GM19239 (cell line): ENCODE measurements at regions not wholly inside any gene's neighbourhood (a gene's known extent, or its start where the extent isn't known, plus 50 kb on each side); places are given as distances from the start of the nearest gene placed in this dataset.
"Not testable (repeated sequence)": the region's sequence is repeated elsewhere in the genome, so short reads cannot be mapped to it uniquely, and the experiment has no call there.

ENCODE experiments used
- DNase-seq: peaks from one replicate; pipeline ENCODE4 v3.0.0; 2011; ENCODE audit warnings: low spot score; ENCODE audit not compliant: insufficient read length
- FAIRE-seq: peaks from 2 replicates; lab custom pipeline; 2011; peaks lifted over from hg19 to GRCh38; lab: Jason Lieb, UNC

DNA sequence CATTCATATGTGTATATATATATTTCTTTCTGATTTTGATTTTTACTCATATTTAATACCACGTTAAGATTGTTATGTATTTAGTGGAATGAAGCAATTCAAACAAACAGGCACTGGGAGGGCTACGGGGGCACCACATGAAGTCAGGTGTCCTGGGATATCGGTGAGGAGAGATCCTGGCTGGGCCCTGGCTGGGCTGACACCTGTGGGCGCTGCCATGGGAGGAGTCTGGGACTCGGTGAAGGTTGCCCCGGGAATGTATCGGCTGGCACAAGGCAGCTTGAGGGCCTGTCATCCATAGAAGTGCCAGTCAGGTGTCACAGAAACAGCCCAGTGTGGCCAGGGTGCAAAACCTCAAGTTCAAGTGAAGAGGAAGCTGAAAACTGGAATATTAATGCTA is 766.9 kb upstream of the ARPP21 start:
- no peak for FAIRE-seq
- DNase-seq = no peak

DNA sequence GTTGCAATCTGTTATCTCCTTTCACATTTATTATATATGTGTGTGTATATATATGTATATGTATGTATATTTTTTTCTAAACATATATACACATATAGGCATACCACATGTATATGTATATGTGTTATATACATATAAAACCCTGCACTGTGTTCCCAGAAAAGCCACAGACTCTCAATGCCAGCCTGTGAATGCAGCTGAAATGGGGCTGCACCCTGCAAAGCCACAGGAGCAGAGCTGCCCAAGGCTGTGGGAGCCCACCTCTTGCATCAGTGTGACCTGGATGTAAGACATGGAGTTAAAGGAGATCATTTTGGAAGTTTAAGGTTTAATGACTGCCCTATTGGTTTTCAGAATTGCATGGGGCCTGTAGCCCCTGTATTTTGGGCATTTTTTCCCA is 762.3 kb upstream of the ARPP21 start:
- DNase-seq (no peak), FAIRE-seq (no peak)

DNA sequence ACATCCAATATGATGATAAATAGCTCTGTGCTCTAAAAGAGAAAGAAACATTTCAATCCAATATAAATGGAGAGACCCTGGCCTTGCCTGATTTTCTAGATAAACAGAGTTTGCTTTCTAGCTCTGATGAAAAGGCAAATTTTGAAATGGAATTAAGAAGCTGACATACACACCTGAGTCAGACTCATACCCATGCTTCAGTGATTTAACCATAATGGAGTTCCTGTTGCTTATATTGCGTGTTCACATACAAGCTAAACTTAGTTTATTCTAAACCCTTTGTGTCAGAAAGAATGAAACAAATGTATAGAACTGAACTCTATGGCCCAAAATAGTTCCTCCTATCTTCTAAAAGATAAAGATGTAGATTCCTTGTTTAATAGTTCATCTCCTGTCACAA is 760.8 kb upstream of the ARPP21 start:
- FAIRE-seq = no peak
- DNase-seq = no peak

DNA sequence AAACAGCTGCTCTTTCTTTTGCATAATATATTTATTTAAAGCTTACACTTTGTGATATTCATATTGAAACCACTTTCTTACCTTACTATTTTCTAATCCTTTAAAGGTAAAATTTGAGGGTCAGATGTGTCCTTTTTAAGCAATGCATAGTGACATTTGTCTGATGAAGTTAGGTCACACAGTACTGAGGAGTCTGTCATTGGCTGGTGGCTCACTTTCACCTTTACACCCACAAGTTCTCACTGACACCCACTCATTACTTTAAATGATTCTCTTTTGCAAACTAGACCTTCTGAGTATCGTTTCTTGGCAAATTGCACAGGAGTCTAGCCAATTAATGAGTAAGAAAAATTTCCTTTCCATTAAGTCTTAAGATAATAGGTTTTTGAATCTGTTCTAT is 758.3 kb upstream of the ARPP21 start:
- DNase-seq (no peak), FAIRE-seq (no peak)

DNA sequence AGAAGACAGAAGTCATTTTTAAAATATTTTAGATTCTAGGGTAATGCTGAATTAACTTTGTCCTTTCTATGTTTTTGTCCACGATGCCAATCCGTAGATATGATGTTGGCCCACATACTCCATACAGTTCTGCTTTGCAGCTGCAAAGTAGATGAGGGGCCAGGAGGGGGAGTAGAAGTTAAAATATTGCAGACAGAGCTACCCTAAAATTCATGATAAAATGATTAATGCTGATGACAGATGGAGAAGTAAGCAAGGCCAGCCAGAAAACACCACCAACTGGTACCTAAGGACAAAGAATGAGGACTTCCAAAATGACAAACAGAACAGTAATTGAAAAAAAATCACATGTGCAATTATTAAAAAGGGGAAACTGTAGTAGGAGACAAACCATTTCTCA is 756.6 kb upstream of the ARPP21 start:
- FAIRE-seq (no peak), DNase-seq (no peak)

DNA sequence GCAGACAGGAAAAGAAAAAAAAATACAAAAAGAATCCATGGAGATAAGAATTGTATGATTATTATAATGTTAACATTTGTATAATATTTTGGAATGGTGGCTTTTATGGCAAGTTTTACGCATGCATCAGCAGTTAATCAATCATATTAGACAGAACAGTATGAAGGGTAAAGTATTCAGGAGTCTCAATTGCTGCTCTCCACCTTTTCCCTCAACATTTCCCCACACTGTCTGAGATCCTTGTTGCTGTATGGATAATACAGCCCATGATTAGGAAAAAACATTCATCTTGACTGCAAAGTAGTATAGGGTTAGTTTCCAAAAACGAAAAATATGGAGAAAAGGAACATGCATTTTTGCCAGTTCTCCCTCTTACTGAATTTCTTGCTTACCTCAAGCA is 755.3 kb upstream of the ARPP21 start:
- FAIRE-seq (no peak), DNase-seq (no peak)

DNA sequence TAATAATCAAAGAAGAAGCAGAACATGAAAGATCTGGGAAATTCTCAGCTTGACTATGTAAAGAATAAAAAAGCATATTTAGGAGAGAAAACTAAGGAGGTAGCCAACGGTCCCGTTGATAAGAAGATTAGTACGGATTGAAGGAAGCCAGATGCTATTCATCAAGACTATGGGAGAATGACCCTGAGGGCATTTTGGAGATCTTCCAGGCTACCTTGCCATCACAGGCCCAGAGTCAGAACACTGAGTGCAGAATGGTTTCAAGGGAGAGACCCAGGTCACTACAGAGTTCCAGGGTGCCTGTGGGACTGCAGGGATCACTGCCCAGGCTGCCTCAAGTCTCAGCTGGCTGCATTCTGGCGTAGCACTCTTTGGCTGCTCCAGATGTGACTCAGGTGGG is 752.9 kb upstream of the ARPP21 start:
- FAIRE-seq (no peak), DNase-seq (no peak)

DNA sequence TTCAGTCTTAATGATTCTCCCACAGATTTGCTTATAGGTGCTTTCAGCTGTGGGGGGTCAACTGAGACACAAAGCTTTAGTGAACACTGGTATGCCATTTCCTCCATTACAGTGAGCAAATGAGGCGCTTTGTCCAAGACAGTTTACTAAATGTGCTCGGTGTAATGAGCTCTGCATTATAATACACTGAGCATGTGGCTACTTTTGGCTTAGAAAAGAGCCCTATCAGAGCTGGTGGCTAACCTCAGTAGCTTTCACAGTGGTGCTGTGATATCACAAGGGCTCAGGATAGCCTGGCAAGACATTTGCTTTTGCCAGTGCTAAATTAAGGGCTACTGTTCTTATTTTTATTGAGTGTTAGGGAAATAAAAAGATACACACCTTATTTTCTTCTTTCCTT is 749.7 kb upstream of the ARPP21 start:
- DNase-seq (no peak), FAIRE-seq (no peak)

DNA sequence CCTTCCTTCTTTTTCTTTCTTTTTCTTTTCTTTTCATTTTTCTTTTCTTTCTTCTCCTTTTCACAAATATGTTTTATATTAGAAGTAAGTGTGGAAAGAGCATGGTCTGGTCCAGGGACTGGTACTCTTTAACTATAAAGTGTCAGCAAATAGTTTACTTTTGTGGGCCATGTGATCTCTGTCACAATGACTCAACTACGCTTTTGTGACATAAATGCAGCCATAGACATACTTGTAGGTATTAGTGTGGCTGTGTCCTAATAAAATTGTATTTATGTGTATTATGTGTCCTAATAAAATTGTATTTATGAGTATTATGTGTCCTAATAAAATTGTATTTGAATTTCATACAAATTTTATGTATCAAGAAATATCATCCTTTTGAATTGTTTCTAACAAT is 749.1 kb upstream of the ARPP21 start:
- no peak for FAIRE-seq

DNA sequence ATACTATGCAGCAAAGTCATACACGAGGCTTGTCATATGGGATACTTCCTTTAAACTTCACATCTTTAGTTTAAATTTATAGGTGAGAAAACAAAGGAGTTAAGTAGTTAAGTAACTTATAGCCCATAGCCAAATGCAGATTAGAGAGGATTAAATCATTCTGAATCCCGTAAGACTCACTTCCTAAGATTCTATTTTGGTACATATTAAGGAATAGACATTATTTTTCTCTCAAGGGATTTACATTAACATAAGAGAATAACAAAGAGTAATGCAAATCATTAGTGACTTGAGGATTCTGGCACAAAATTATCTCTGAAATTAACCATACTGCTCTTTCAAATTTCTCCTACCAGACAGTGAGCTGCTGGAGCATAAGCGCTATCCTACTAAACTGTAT is 747.4 kb upstream of the ARPP21 start:
- DNase-seq (no peak), FAIRE-seq (no peak)

More for the DNA sequence above, 749.1 kb upstream of the ARPP21 start:
- DNase-seq = no peak

DNA sequence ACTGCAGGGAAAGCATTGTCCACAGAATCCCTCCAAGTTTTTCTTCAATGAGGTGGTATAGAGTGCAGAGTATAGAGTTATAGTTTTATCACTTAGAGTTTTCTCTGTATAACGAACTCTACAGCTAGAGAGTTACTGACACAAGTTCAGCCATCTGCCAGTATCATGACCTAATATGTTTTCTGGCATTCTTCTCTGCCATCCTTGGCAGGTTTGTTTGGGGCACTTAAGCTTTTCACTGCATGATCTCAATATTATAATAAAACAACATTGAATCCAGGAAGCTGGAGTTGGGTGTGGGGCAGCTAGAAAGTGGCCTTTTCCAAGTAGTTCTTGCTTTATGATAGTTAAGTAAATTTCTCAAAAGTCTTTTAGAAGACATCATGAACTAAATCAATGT is 743.5 kb upstream of the ARPP21 start:
- no peak for FAIRE-seq
- no peak for DNase-seq

DNA sequence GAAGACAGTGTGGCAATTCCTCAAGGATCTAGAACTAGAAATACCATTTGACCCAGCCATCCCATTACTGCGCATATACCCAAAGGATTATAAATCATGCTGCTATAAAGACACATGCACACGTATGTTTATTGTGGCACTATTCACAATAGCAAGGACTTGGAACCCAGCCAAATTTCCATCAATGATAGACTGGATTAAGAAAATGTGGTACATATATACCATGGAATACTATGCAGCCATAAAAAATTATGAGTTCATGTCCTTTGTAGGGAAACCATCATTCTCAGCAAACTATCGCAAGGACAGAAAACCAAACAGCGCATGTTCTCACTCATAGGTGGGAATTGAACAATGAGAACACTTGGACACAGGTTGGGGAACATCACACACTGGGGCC is 729.6 kb upstream of the ARPP21 start:
- not testable (repeated sequence) for DNase-seq, FAIRE-seq

DNA sequence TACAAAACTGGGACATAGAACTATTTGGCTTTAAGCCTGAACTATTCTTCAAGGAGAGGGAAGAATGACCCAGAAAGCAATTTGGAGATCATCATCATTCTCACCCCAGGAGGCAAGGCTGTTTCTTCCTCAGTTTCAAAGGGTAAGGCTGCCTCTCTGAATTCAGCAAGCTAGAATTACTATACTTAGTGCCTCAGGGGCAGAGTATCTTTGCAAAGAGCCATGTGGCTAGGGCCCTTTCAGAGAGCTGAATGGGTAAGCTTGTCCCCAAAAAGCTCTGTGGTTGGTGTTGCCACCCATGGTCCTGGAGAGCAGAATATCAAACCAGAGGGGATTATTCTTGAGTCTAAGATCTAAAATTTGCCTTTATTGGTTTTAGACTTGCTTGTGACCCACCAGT is 720.3 kb upstream of the ARPP21 start:
- FAIRE-seq (no peak), DNase-seq (no peak)

DNA sequence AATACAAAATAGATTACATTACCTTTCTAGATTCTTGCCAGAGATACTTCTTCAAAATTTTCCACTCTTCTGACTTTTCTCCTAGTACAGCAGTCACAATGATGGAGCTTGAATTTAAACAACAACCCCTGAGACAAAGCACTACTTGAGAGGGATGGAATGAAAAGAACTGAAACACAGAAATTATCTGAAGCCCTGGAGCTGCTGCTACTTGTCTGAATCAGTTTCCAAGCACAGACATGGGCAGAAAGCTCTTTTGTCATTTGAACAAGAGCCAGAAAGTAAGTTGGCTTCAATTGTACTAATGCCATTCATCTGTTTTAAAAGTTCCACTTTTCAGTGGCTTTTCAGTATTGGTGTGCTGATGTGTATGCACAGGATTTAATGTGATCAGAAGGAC is 718.5 kb upstream of the ARPP21 start:
- FAIRE-seq = no peak
- DNase-seq = no peak

DNA sequence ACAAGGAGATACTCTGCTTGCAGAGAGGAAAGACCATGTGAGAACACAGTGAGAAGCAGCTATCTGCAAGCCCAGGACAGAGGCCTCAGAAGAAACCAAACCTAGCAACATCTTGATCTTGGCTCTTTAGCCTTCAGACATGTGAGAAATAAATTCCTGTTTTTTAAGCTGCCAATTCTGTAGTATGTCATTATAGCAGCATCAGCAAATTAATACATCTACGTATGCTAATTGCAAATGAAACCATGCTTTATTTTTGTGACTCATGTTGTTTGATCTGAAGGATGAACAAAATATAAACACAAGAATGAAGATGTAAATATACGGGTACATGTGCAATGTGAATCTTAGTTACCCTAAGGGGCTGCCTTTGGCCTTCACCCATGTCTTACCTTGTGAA is 714.4 kb upstream of the ARPP21 start:
- FAIRE-seq (no peak), DNase-seq (no peak)

DNA sequence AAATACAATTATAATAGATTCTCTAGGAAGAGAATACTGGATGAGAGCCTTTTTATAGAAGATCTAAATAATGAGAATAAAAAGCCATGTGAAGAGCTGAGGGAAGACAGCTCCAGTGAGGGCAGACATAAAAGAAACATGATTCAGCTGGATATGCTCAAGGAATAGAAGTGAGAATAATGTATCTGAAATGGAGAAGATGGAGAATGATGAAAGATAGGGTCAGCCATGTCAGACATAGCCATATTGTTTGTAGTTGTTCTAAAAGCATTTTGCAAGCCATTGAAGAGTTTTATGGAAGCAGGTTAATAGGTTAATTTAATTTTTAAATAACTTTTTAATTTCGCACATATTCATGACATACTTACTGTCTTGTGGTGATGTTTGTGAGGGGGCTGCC is 713.5 kb upstream of the ARPP21 start:
- FAIRE-seq (no peak), DNase-seq (no peak)

DNA sequence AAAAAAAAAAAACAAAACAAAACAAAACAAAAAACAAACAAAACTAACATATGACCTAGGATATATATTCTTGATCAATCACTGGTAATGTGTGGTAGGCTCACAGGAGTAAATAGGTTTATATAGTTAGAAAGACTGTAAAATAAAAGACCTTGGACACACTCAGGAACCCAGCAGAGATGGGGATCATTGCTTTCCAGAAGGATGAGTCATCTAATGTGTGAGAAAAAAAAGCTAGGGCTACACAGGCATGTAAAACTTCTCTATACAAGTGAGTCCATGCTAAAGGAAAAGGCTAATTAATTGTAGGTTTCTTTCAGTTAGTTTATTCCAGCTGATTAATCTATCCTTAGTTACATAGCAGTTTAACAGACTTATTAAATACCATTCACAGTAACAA is 710.3 kb upstream of the ARPP21 start:
- no peak for FAIRE-seq
- DNase-seq = no peak

DNA sequence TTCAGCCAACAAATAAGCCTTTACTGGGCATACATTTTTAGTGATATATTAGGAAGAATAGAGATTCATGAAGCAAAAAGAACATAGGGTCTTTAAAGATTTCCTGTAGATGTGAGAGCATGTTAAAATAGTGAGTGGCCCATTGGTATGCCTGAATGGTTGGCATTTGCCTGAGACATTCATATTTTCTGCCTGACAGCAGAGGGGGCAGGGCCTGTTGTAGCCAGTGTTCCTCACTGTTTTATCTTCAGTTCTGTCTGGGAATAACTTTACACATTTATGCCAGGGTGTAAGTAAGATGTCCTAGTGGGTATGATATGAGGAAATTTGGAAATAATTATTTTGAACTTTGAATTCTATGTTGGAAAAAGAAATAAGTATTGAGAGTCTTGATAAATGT is 704.7 kb upstream of the ARPP21 start:
- FAIRE-seq = no peak

DNA sequence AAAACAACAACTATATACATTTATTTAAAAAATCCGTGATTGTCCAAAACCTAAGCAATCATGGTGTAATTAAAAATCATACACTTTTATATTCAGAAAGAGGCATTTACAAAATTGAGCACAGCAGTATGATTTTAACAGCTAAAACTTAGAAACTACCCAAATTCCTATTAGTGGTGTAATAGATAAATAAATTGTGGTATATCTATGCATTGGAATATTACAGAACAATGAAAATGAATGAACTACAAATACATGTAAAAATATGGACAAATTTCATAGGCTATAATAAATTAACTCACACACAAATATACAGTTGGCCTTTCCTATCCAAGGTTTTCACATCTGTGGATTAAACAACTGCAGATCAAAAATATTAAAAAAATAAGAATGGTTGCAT is 700.5 kb upstream of the ARPP21 start:
- DNase-seq (no peak), FAIRE-seq (no peak)

More for the DNA sequence above, 704.7 kb upstream of the ARPP21 start:
- no peak for DNase-seq

DNA sequence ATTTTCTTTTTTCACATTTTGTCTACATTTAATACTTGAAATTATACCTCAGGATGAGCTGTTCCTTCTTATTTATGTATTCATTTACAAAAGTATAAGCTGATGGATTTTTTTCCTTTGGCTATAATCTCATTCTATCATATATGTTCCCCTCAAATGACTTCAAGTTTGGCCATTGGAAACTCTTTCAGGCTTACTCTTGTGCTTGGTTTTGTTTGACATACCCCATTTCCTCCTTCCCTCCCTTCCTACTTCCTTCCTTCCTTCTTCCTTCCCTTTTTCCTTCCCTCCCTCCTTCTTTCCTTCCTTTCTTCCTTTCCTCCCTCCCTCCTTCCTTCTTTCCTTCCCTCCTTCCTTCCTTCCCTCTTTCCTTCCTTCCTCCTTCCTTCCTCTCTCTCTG is 697.1 kb upstream of the ARPP21 start:
- DNase-seq (no peak), FAIRE-seq (no peak)

DNA sequence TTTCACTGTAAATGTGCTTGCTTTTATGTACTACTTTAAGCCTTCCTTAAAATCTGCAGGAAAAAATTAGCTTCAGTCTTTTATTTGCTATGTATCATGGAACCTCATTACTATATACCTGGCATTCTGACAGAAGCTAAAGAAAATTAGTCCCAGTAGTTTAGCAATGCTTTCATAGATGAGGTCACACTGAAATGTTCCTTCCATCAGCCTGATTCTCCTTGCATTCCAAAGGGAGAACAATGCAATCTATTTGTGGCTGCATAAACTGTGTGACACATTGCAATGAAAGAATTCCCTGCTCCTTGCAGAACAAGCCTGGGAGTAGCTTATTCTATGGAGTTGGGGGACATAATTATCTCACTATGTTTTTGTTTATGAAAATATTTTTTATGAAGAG is 691.5 kb upstream of the ARPP21 start:
- FAIRE-seq = no peak
- no peak for DNase-seq

DNA sequence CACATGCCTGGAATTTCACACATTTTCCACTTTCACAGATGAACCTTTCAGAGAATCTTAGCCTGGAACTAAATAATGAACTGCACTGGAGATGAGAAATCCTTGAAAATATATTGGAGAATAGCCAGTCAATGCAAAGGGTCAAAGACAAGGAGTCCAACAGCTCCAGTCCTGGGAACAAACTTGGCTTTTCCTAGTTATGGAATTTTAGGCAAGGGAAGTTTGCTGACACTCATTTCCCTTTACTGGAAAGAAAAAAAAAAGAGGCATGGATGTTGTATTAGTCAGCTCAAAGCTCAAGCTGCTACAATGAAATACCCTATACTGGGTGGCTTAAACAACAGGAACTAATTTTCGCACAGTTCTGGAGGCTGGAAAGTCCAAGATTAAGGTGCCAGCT is 690.8 kb upstream of the ARPP21 start:
- DNase-seq (no peak), FAIRE-seq (no peak)

DNA sequence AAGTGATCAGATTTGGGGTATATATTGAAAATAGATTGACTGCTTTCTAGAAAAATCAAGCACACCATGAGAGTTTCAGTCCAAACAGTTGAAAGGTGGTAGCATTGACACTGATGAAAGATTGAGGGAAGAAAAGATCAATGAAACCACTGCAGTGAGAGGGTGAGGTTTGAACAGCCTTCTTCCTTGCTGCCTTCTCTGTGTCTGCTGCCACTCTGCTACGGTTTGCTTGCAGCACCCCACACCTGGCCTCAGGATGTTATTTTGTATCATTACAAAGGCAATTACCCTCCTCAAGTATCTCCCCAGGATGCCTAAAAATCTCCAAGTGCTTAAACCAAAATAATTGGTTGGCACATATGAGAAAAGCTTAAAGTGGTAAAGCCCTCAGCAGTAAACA is 683.6 kb upstream of the ARPP21 start:
- no peak for DNase-seq
- no peak for FAIRE-seq
